Neutrophil (primary cell): ENCODE measurements at regions not wholly inside any gene's neighbourhood (a gene's known extent, or its start where the extent isn't known, plus 50 kb on each side); places are given as distances from the start of the nearest gene placed in this dataset.

ENCODE experiments used
- H3K27ac ChIP-seq: fragments of 200-600 bp; sonication (generic); 2 replicates; pipeline ENCODE4 v1.5.1; 2016; ENCODE audit warnings: mild to moderate bottlenecking, moderate library complexity
- H3K27me3 ChIP-seq: fragments of 200-600 bp; sonication (generic); 2 replicates; pipeline ENCODE4 v1.6.0; 2016; ENCODE audit warnings: mild to moderate bottlenecking
- H3K36me3 ChIP-seq: fragments of 200-600 bp; sonication (generic); 2 replicates; pipeline ENCODE4 v1.5.1; 2017
- H3K4me1 ChIP-seq, 2 experiments: fragments of 200-600 bp in 1 of 2; sonication (generic) in 1 of 2; 1 replicate in 1 of 2; 2 replicates in 1 of 2; pipeline versions ENCODE4 v1.5.1 to v1.6.1; 2013 to 2016; ENCODE audit warnings: low read depth in 1 of 2, low read length in 1 of 2, mild to moderate bottlenecking in 1 of 2, moderate library complexity in 1 of 2; ENCODE audit not compliant: control insufficient read depth in 1 of 2, insufficient read depth in 1 of 2
- H3K4me3 ChIP-seq, 2 experiments: fragments of 200-600 bp in 1 of 2; sonication (generic) in 1 of 2; 1 replicate in 1 of 2; 2 replicates in 1 of 2; pipeline ENCODE4 v1.5.1; 2013 to 2016; ENCODE audit warnings: low read depth in 1 of 2, low read length in 1 of 2, mild to moderate bottlenecking in 1 of 2, moderate library complexity in 1 of 2
- H3K9me3 ChIP-seq: fragments of 200-600 bp; sonication (generic); 2 replicates; pipeline ENCODE4 v1.5.1; 2016
- CTCF ChIP-seq: fragments of 200-600 bp; sonication (generic); IDR thresholded peaks from 2 replicates; pipeline ENCODE4 v1.5.1; 2016; ENCODE audit warnings: antibody characterized with exemption

DNA sequence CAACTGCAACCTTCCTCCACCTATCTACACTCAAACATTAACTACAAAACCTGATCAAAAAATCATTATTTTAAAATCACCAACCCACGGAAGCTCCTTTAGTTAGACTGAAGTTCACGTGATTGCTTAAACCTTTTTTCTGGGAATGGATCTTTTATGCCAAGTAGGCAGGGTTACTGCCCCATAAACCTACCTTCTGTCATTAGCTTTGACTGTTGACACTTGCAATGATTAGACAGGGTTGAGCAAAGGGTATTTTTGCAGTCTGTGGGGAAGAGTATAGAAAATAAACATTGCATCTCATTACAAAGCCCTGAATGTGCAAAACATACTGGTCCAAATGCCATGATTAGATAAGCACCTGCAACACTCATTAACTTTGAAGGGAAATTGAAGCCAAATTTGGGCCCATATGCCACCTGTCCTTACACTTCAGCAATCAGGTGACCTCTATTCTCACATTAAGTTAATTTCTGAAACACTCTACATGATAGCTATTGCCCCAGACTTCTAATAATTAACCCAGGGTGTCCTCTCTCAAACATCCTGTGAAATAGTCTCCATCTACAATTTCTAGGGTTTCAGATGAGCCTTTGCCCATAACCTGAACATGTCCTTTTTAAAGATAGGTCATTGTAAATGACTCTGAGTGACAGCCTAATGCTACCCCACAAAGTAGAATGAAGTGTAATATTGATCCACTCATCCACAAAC is 156.0 kb upstream of the PLEKHG7 start:
- Histone ChIP-seq H3K36me3 (no peaks in the 10 kb centered on the region), H3K27me3 (no peaks in the 10 kb centered on the region), H3K27ac (no peak overlapping the region), H3K4me1 (no peaks in the 10 kb centered on the region), H3K9me3 (no peaks in the 10 kb centered on the region), H3K4me3 (no peak overlapping the region)
- no peak for TF ChIP-seq CTCF

- no peaks in the 10 kb centered on the region for H3K36me3 ChIP-seq
- H3K4me1 ChIP-seq = no peaks in the 10 kb centered on the region
- H3K4me3 ChIP-seq = no peak overlapping the region
- H3K9me3 ChIP-seq = no peaks in the 10 kb centered on the region
- H3K27ac ChIP-seq = no peak overlapping the region
- H3K27me3 ChIP-seq = no peaks in the 10 kb centered on the region
- TF ChIP-seq CTCF = no peak
Measured at GRCh38 chr12:92546259-92546634, 156.5 kb upstream of the PLEKHG7 start.

- peaks cover 7% of the 10 kb centered on the region for H3K27me3 ChIP-seq
- H3K36me3 ChIP-seq = no peaks in the 10 kb centered on the region
- H3K9me3 ChIP-seq = no peaks in the 10 kb centered on the region
- H3K27ac ChIP-seq = no peak overlapping the region
- H3K4me3 ChIP-seq = no peak overlapping the region
- no peak for TF ChIP-seq CTCF
- no peaks in the 10 kb centered on the region for H3K4me1 ChIP-seq
Measured at GRCh38 chr12:92544322-92544721, 158.5 kb upstream of the PLEKHG7 start.

DNA sequence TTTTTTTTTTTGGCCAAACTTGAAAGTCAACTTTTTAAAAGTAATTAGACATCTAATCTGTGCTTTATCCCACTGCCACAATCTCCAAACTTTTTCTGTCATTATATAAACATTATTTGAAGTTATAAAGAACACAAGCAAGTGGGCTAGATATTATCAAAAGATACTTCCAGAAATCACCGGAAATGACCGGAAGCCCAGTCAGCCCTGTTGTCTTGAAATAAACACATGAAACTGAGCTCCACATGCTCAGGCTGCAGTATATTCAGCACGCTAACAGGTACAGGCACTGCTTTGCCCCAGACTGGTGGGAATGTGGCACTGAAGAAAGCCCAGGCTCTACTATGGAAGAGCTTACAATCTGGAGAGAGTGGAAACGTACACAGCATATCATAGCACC is 158.9 kb upstream of the PLEKHG7 start:
- Histone ChIP-seq H3K27ac (no peak overlapping the region), H3K36me3 (no peaks in the 10 kb centered on the region), H3K9me3 (no peaks in the 10 kb centered on the region), H3K27me3 (peaks cover 7% of the 10 kb centered on the region), H3K4me1 (no peaks in the 10 kb centered on the region), H3K4me3 (no peak overlapping the region)
- TF ChIP-seq CTCF = no peak

- no peak for TF ChIP-seq CTCF
- H3K9me3 ChIP-seq = no peaks in the 10 kb centered on the region
- H3K27me3 ChIP-seq = peaks cover 7% of the 10 kb centered on the region
- H3K36me3 ChIP-seq = no peaks in the 10 kb centered on the region
- no peak overlapping the region for H3K27ac ChIP-seq
- no peaks in the 10 kb centered on the region for H3K4me1 ChIP-seq
- no peak overlapping the region for H3K4me3 ChIP-seq
Measured at GRCh38 chr12:92543359-92543758, 159.4 kb upstream of the PLEKHG7 start.
